ENCODE measurements at regions not wholly inside any gene's neighbourhood (a gene's known extent, or its start where the extent isn't known, plus 50 kb on each side); places are given as distances from the start of the nearest gene placed in this dataset.
A peak's percentile ranks its signal among the peaks of the same experiment; 100 is the strongest.

GRCh38 chr1:238409932-238410331 lies 519.2 kb upstream of the ZP4 start:
- no peak overlapping the region for H3K4me3 Mint-ChIP-seq (ENCODE audit: unreplicated experiment)
- no peaks in the 10 kb centered on the region for H3K9me3 Mint-ChIP-seq (ENCODE audit: low read depth)
- TF ChIP-seq CTCF (IDR thresholded peaks at IDR 0.05) = no peak
- DNase-seq (ENCODE audit: low spot score) = no peak
- peak overlapping the region; percentile 84 for H3K27ac Mint-ChIP-seq (ENCODE audit: unreplicated experiment)
- no peaks in the 10 kb centered on the region for H3K27me3 Mint-ChIP-seq (ENCODE audit: low read depth)
- H3K36me3 Mint-ChIP-seq (ENCODE audit: low read depth) = no peaks in the 10 kb centered on the region
- H3K4me1 Mint-ChIP-seq (ENCODE audit: low read depth) = peaks cover 42% of the 10 kb centered on the region

- Mint-ChIP-seq H3K27me3 (ENCODE audit: low read depth) (no peaks in the 10 kb centered on the region), H3K4me1 (ENCODE audit: low read depth) (peaks cover 37% of the 10 kb centered on the region), H3K27ac (ENCODE audit: unreplicated experiment) (peak overlapping the region; percentile 84), H3K9me3 (ENCODE audit: low read depth) (no peaks in the 10 kb centered on the region), H3K4me3 (ENCODE audit: unreplicated experiment) (no peak overlapping the region), H3K36me3 (ENCODE audit: low read depth) (no peaks in the 10 kb centered on the region)
- DNase-seq (ENCODE audit: low spot score) = no peak
- no peak for TF ChIP-seq CTCF (IDR thresholded peaks at IDR 0.05)
Observed at GRCh38 chr1:238409191-238409850, 518.6 kb upstream of the ZP4 start.

GRCh38 chr1:238408737-238409136 lies 518.0 kb upstream of the ZP4 start:
- peaks cover 31% of the 10 kb centered on the region for H3K4me1 Mint-ChIP-seq (ENCODE audit: low read depth)
- no peak overlapping the region for H3K4me3 Mint-ChIP-seq (ENCODE audit: unreplicated experiment)
- no peak for DNase-seq (ENCODE audit: low spot score)
- TF ChIP-seq CTCF (IDR thresholded peaks at IDR 0.05) = no peak
- no peaks in the 10 kb centered on the region for H3K27me3 Mint-ChIP-seq (ENCODE audit: low read depth)
- no peaks in the 10 kb centered on the region for H3K36me3 Mint-ChIP-seq (ENCODE audit: low read depth)
- peak overlapping the region; percentile 84 for H3K27ac Mint-ChIP-seq (ENCODE audit: unreplicated experiment)
- no peaks in the 10 kb centered on the region for H3K9me3 Mint-ChIP-seq (ENCODE audit: low read depth)

GRCh38 chr1:238406098-238406860 lies 515.6 kb upstream of the ZP4 start:
- Mint-ChIP-seq H3K9me3 (ENCODE audit: low read depth) (no peaks in the 10 kb centered on the region), H3K27me3 (ENCODE audit: low read depth) (no peaks in the 10 kb centered on the region), H3K4me1 (ENCODE audit: low read depth) (peaks cover 28% of the 10 kb centered on the region), H3K27ac (ENCODE audit: unreplicated experiment) (no peak overlapping the region), H3K4me3 (ENCODE audit: unreplicated experiment) (no peak overlapping the region), H3K36me3 (ENCODE audit: low read depth) (no peaks in the 10 kb centered on the region)
- no peak for TF ChIP-seq CTCF (IDR thresholded peaks at IDR 0.05)
- DNase-seq (ENCODE audit: low spot score) = no peak

GRCh38 chr1:238404921-238405320 lies 514.2 kb upstream of the ZP4 start:
- Mint-ChIP-seq H3K4me1 (ENCODE audit: low read depth) (peaks cover 23% of the 10 kb centered on the region), H3K36me3 (ENCODE audit: low read depth) (no peaks in the 10 kb centered on the region), H3K9me3 (ENCODE audit: low read depth) (no peaks in the 10 kb centered on the region), H3K4me3 (ENCODE audit: unreplicated experiment) (no peak overlapping the region), H3K27me3 (ENCODE audit: low read depth) (no peaks in the 10 kb centered on the region), H3K27ac (ENCODE audit: unreplicated experiment) (no peak overlapping the region)
- TF ChIP-seq CTCF (IDR thresholded peaks at IDR 0.05) = no peak
- DNase-seq (ENCODE audit: low spot score) = no peak

All from chondrocyte (in vitro differentiated cells).